SU-DHL-6 (cell line): ENCODE measurements at regions not wholly inside any gene's neighbourhood (a gene's known extent, or its start where the extent isn't known, plus 50 kb on each side); places are given as distances from the start of the nearest gene placed in this dataset.

Source experiments
- H2AFZ ChIP-seq: fragments of 200-600 bp; sonication (generic); 2 replicates; pipeline ENCODE4 v1.6.1; 2014; ENCODE audit warnings: low read depth, mild to moderate bottlenecking, moderate library complexity, mixed read lengths, antibody characterized with exemption, low read length; ENCODE audit not compliant: severe bottlenecking
- H3F3A ChIP-seq: fragments of 200-600 bp; shearing (Covaris generic); 2 replicates; pipeline ENCODE4 v1.6.0; 2016; ENCODE audit warnings: antibody characterized with exemption, mild to moderate bottlenecking; ENCODE audit not compliant: insufficient read depth
- H3K27ac ChIP-seq: fragments of 200-600 bp; sonication (generic); 2 replicates; pipeline ENCODE4 v1.5.1; 2016; ENCODE audit warnings: low read depth, mild to moderate bottlenecking, low read length, moderate library complexity, mixed read lengths
- H3K27me3 ChIP-seq: fragments of 200-600 bp; sonication (generic), shearing (Covaris generic); 2 replicates; pipeline ENCODE4 v1.6.0; 2014; ENCODE audit warnings: mild to moderate bottlenecking, low read length
- H3K36me3 ChIP-seq: fragments of 200-600 bp; sonication (generic); 2 replicates; pipeline ENCODE4 v1.6.1; 2014; ENCODE audit warnings: mild to moderate bottlenecking, low read length, mixed read lengths
- H3K4me2 ChIP-seq: fragments of 300-600, 200-600 bp; shearing (Covaris generic), sonication (generic); 2 replicates; pipeline ENCODE4 v1.6.0; 2014; ENCODE audit warnings: low read length, low read depth, mild to moderate bottlenecking; ENCODE audit not compliant: poor library complexity, severe bottlenecking
- H3K4me3 ChIP-seq: fragments of 200-600 bp; sonication (generic); 2 replicates; pipeline ENCODE4 v1.5.1; 2014; ENCODE audit warnings: antibody characterized with exemption, low read length, mild to moderate bottlenecking, mixed read lengths; ENCODE audit not compliant: insufficient read depth, poor library complexity, severe bottlenecking
- H3K79me2 ChIP-seq: fragments of 200-600 bp; sonication (generic); 2 replicates; pipeline ENCODE4 v1.6.1; 2014; ENCODE audit warnings: mild to moderate bottlenecking, low read length, moderate library complexity; ENCODE audit not compliant: insufficient read depth
- H3K9ac ChIP-seq: fragments of 200-600 bp; sonication (generic); 2 replicates; pipeline ENCODE4 v1.7.0; 2014; ENCODE audit warnings: mild to moderate bottlenecking, low read length
- H3K9me2 ChIP-seq: fragments of 200-600 bp; sonication (generic); replicated peaks from 2 replicates; pipeline ENCODE4 v1.6.1; 2014; ENCODE audit warnings: low read length; ENCODE audit not compliant: insufficient read depth
- H3K9me3 ChIP-seq: fragments of 200-600 bp; sonication (generic); 2 replicates; pipeline ENCODE4 v1.6.1; 2014; ENCODE audit warnings: low read length, mixed read lengths; ENCODE audit not compliant: insufficient read depth
- H4K20me1 ChIP-seq: fragments of 200-600 bp; sonication (generic); 2 replicates; pipeline ENCODE4 v1.6.1; 2014; ENCODE audit warnings: low read depth, mild to moderate bottlenecking, antibody characterized with exemption, low read length, moderate library complexity, mixed read lengths
- EZH2phosphoT487 ChIP-seq: fragments of 200-600 bp; sonication (generic), shearing (Covaris generic); conservative IDR thresholded peaks from 2 replicates; pipeline ENCODE4 v1.6.1; 2018; ENCODE audit warnings: mild to moderate bottlenecking, antibody characterized with exemption, low read length, moderate library complexity, mixed read lengths
- TF ChIP-seq, protein P1 (sequence below): fragments of 200-600 bp; sonication (generic); IDR thresholded peaks from one replicate; pipeline ENCODE4 v1.5.1; 2017; ENCODE audit warnings: antibody characterized with exemption, mild to moderate bottlenecking, low read length, moderate library complexity; ENCODE audit not compliant: insufficient read depth, poor library complexity, severe bottlenecking

DNA sequence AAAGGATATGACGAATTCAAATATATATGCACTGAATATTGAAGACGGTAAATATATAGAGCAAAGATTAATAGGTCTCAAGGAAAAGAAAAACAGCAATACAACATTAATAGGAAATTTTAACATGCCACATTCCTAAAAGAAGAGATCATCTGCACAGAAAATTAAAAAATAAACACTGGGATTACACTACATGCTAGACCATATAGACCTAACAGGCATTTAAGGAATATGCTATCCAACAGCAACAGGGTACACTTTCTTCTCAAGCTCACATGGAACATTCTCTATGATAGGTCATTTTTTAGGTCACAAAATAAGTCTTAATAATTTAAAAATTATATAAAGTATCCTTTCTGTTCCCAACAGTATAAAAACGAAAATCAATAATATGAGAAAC is 1038.3 kb downstream of the KCNT2 start:
- Histone ChIP-seq H3K27ac (no peak overlapping the region), H3F3A (no peaks in the 10 kb centered on the region), H3K36me3 (no peaks in the 10 kb centered on the region; the same call in 1 of the 2 replicates), H3K9ac (no peak overlapping the region), H3K79me2 (no peaks in the 10 kb centered on the region), H3K9me3 (no peaks in the 10 kb centered on the region), H3K4me2 (no peak overlapping the region), H2AFZ (no peak overlapping the region), H4K20me1 (no peaks in the 10 kb centered on the region), H3K4me3 (no peak overlapping the region), H3K27me3 (no peaks in the 10 kb centered on the region), H3K9me2 (no peaks in the 10 kb centered on the region)
- TF ChIP-seq, protein P1, sequence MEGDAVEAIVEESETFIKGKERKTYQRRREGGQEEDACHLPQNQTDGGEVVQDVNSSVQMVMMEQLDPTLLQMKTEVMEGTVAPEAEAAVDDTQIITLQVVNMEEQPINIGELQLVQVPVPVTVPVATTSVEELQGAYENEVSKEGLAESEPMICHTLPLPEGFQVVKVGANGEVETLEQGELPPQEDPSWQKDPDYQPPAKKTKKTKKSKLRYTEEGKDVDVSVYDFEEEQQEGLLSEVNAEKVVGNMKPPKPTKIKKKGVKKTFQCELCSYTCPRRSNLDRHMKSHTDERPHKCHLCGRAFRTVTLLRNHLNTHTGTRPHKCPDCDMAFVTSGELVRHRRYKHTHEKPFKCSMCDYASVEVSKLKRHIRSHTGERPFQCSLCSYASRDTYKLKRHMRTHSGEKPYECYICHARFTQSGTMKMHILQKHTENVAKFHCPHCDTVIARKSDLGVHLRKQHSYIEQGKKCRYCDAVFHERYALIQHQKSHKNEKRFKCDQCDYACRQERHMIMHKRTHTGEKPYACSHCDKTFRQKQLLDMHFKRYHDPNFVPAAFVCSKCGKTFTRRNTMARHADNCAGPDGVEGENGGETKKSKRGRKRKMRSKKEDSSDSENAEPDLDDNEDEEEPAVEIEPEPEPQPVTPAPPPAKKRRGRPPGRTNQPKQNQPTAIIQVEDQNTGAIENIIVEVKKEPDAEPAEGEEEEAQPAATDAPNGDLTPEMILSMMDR = no peak
- TF ChIP-seq EZH2phosphoT487 = no peak

DNA sequence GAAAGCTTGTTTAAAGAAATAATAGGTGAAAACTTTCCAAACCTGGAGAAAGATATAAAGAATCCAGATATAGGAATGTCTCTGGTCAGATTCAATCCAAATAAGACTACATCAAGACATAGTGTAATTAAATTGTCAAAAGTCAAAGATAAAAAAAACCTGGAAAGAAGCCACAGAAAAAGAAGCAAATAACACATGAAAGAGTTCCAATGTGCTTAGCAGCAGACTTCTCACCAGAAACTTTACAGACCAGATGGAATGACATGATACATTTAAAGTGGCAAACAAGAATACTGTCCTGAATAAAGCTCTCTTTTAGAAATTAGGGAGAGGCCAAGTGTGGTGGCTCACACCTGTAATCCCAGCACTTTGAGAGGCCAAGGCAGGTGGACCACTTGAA is 1039.9 kb downstream of the KCNT2 start:
- no peak for TF ChIP-seq EZH2phosphoT487
- TF ChIP-seq, protein P1 = no peak
- no peaks in the 10 kb centered on the region for H3F3A ChIP-seq
- H3K27me3 ChIP-seq = no peaks in the 10 kb centered on the region
- H3K36me3 ChIP-seq = peaks cover 2% of the 10 kb centered on the region; the same call in 1 of the 2 replicates
- H3K9me2 ChIP-seq = no peaks in the 10 kb centered on the region
- no peaks in the 10 kb centered on the region for H3K9me3 ChIP-seq
- H4K20me1 ChIP-seq = no peaks in the 10 kb centered on the region
- H2AFZ ChIP-seq = no peak overlapping the region
- H3K9ac ChIP-seq = no peak overlapping the region
- no peak overlapping the region for H3K4me3 ChIP-seq
- H3K27ac ChIP-seq = no peak overlapping the region
- no peak overlapping the region for H3K4me2 ChIP-seq
- no peaks in the 10 kb centered on the region for H3K79me2 ChIP-seq

DNA sequence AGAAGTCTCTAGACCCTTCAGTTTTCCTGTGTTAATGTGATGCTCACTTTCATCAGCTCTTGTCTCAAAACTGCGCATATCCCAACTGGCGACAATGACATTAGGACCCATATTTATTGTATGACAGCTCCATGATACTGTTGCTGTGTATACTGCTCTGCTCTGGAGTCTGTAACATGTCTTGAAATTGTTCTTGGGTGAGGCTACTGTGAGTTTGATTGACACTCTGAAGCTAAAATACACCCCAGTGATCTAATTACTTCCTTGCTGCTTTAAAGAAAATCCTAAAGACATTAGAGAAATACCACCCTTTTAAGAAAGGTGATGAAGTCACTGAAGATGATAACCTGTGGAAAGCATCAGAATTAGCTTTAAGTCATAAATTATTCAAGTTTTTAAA is 1046.2 kb downstream of the KCNT2 start:
- Histone ChIP-seq H3K9ac (no peak overlapping the region), H3K9me3 (no peaks in the 10 kb centered on the region), H4K20me1 (no peaks in the 10 kb centered on the region), H3K9me2 (no peaks in the 10 kb centered on the region), H2AFZ (peak overlapping the region; percentile 8), H3F3A (no peaks in the 10 kb centered on the region), H3K27me3 (no peaks in the 10 kb centered on the region), H3K27ac (no peak overlapping the region), H3K4me3 (no peak overlapping the region), H3K36me3 (peaks cover 2% of the 10 kb centered on the region; the same call in 1 of the 2 replicates), H3K79me2 (no peaks in the 10 kb centered on the region), H3K4me2 (no peak overlapping the region)
- TF ChIP-seq, protein P1 = no peak
- TF ChIP-seq EZH2phosphoT487 = no peak
